ENCODE measurements at regions not wholly inside any gene's neighbourhood (a gene's known extent, or its start where the extent isn't known, plus 50 kb on each side); places are given as distances from the start of the nearest gene placed in this dataset.

DNA sequence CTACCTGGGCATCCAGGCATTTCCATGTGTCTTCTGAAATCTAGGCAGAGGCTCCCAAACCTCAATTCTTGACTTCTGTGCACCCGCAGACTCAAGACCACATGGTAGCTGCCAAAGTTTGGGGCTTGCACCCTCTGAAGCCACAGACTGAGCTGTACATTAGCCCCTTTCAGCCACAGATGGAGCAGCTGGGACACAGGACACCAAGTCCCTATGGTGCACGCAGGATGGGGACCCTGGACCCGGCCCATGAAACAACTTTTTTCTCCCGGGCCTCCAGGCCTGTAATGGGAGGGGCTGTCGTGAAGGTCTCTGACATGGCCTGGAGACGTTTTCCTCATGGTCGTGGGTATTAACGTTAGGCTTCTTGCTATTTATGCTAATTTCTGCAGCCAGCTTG lies 330.0 kb downstream of the RERGL start:
- WGBS (ENCODE audit: insufficient coverage), result 85% methylated on average over 8 of the region's 8 CpGs
- no peak overlapping the region for H3K27ac Mint-ChIP-seq
- ATAC-seq (ENCODE audit: low read depth), result no peak

More for the DNA sequence above, 330.0 kb downstream of the RERGL start:
- Histone ChIP-seq H3K4me3 (ENCODE audit: control extremely low read depth in 1 of 5, extremely low read depth in 1 of 5, insufficient read depth in 1 of 5, low read depth in 2 of 5, low read length in 4 of 5) (no peak overlapping the region), H3K4me2 (replicated peaks; ENCODE audit: low read depth, low read length, poor library complexity, severe bottlenecking) (no peak overlapping the region), H4K20me1 (ENCODE audit: control insufficient read depth, insufficient read depth, low read length, poor library complexity, severe bottlenecking) (no peaks in the 10 kb centered on the region), H3K9ac (ENCODE audit: low read length) (no peak overlapping the region), H3K4me1 (ENCODE audit: control insufficient read depth in 2 of 2, insufficient read depth in 2 of 2, low read length in 2 of 2) (no peaks in the 10 kb centered on the region), H3K9me3 (ENCODE audit: control extremely low read depth in 1 of 3, control insufficient read depth in 2 of 3, insufficient read depth in 1 of 3, low read length in 2 of 3) (peaks cover 0 to 14% (median 3%) of the 10 kb centered on the region in 3 donors), H3K36me3 (replicated peaks in 1 of 2; ENCODE audit: control extremely low read depth in 1 of 2, control insufficient read depth in 1 of 2, extremely low read depth in 1 of 2, insufficient read depth in 2 of 2, low read length in 1 of 2) (no peaks in the 10 kb centered on the region), H2AFZ (ENCODE audit: insufficient read depth, low read depth, low read length, poor library complexity, severe bottlenecking) (no peak overlapping the region), H3K79me2 (ENCODE audit: control insufficient read depth, insufficient read depth, low read length) (no peaks in the 10 kb centered on the region), H3K27ac (ENCODE audit: low read length in 2 of 2) (no peak overlapping the region), H3K27me3 (replicated peaks in 1 of 4; ENCODE audit: control extremely low read depth in 1 of 4, control insufficient read depth in 3 of 4, insufficient read depth in 4 of 4, low read length in 3 of 4) (no peaks in the 10 kb centered on the region)
- Mint-ChIP-seq H3K9me3 (ENCODE audit: insufficient read depth) (peaks cover 15% of the 10 kb centered on the region), H3K4me3 (no peak overlapping the region), H3K27me3 (no peaks in the 10 kb centered on the region), H3K4me1 (no peaks in the 10 kb centered on the region)
- DNase-seq, result no peak
- CTCF ChIA-PET, result no interaction called here
- no peak for TF ChIP-seq EZH2 (IDR thresholded peaks at IDR 0.05; ENCODE audit: borderline replicate concordance, insufficient read depth, low read depth, low read length, poor library complexity, severe bottlenecking)
- TF ChIP-seq, protein P1, sequence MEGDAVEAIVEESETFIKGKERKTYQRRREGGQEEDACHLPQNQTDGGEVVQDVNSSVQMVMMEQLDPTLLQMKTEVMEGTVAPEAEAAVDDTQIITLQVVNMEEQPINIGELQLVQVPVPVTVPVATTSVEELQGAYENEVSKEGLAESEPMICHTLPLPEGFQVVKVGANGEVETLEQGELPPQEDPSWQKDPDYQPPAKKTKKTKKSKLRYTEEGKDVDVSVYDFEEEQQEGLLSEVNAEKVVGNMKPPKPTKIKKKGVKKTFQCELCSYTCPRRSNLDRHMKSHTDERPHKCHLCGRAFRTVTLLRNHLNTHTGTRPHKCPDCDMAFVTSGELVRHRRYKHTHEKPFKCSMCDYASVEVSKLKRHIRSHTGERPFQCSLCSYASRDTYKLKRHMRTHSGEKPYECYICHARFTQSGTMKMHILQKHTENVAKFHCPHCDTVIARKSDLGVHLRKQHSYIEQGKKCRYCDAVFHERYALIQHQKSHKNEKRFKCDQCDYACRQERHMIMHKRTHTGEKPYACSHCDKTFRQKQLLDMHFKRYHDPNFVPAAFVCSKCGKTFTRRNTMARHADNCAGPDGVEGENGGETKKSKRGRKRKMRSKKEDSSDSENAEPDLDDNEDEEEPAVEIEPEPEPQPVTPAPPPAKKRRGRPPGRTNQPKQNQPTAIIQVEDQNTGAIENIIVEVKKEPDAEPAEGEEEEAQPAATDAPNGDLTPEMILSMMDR (IDR thresholded peaks at IDR 0.05), result no peak
- POLR2A ChIA-PET, result no interaction called here
- intact Hi-C loops (cut with micrococcal nuclease), result loop anchor here (5.0 kb wide), 1 partner anchor 77 kb away; no protein-coding TSS in a partner anchor
